OCI-LY1 (cell line): ENCODE measurements at regions not wholly inside any gene's neighbourhood (a gene's known extent, or its start where the extent isn't known, plus 50 kb on each side); places are given as distances from the start of the nearest gene placed in this dataset.

ENCODE experiments used
- EZH2 ChIP-seq: fragments of 200-600 bp; sonication (generic), shearing (Covaris generic); IDR thresholded peaks from 2 replicates; pipeline ENCODE4 v1.8.0; 2017; ENCODE audit warnings: borderline replicate concordance, mixed run types, mild to moderate bottlenecking, antibody characterized with exemption, low read length, moderate library complexity, mixed read lengths
- TF ChIP-seq, protein P1 (sequence below): fragments of 200-600 bp; sonication (generic), shearing (Covaris generic); IDR thresholded peaks from 2 replicates; pipeline ENCODE4 v1.5.1; 2017; ENCODE audit warnings: mild to moderate bottlenecking, antibody characterized with exemption, low read length, moderate library complexity, mixed read lengths

DNA sequence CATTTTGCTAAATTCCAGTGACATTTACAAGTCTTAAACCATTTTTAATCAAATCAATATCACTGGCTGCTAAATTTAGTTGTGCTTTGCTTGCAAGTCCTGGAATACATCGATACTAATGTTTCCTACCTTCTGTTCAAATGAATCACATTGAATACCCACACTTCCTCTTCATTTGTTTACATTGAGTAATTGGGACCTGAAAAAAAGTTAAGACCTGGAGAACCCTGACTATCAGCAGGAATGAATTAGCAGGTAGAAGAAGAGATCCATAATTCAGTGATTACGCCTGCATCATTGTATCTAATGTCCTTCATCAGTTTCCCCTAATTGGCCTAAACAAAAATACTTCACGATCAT is 369.3 kb downstream of the ETNK1 start:
- TF ChIP-seq EZH2: no peak
- TF ChIP-seq, protein P1, sequence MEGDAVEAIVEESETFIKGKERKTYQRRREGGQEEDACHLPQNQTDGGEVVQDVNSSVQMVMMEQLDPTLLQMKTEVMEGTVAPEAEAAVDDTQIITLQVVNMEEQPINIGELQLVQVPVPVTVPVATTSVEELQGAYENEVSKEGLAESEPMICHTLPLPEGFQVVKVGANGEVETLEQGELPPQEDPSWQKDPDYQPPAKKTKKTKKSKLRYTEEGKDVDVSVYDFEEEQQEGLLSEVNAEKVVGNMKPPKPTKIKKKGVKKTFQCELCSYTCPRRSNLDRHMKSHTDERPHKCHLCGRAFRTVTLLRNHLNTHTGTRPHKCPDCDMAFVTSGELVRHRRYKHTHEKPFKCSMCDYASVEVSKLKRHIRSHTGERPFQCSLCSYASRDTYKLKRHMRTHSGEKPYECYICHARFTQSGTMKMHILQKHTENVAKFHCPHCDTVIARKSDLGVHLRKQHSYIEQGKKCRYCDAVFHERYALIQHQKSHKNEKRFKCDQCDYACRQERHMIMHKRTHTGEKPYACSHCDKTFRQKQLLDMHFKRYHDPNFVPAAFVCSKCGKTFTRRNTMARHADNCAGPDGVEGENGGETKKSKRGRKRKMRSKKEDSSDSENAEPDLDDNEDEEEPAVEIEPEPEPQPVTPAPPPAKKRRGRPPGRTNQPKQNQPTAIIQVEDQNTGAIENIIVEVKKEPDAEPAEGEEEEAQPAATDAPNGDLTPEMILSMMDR: no peak
